22Rv1 (cell line): ENCODE measurements at regions not wholly inside any gene's neighbourhood (a gene's known extent, or its start where the extent isn't known, plus 50 kb on each side); places are given as distances from the start of the nearest gene placed in this dataset.

ENCODE experiments used
- H3K27ac ChIP-seq: fragments of 450-650 bp; 2 replicates; pipeline ENCODE4 v1.5.1; 2017
- ZFX ChIP-seq: fragments of 450-650 bp; IDR thresholded peaks from 2 replicates; pipeline ENCODE4 v1.6.1; 2017; ENCODE audit warnings: antibody characterized with exemption, borderline replicate concordance
- TF ChIP-seq, protein P1 (sequence below): fragments of 450-650 bp; IDR thresholded peaks from 2 replicates; pipeline ENCODE4 v1.5.1; 2017; ENCODE audit warnings: mild to moderate bottlenecking

DNA sequence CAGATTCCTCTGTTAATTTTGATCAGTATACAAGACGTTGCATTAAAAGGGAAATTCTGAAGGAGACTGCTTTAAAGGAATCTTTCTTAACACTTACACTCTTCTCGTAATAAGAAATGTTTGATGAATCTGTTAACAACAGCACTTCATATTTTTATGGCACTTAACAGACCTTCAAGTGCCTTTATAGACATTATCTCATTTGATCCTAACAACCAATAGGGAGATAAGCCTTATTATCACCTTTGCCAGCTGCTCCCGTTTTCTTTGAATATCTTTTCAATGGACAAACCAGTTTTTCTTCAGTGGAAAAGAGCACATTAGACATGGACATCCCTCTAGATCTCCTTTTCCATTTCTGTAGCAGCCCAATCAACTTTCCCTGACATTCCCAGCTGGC, 653.0 kb upstream of the FAM98A start:
- no peak overlapping the region for H3K27ac ChIP-seq
- TF ChIP-seq, protein P1, sequence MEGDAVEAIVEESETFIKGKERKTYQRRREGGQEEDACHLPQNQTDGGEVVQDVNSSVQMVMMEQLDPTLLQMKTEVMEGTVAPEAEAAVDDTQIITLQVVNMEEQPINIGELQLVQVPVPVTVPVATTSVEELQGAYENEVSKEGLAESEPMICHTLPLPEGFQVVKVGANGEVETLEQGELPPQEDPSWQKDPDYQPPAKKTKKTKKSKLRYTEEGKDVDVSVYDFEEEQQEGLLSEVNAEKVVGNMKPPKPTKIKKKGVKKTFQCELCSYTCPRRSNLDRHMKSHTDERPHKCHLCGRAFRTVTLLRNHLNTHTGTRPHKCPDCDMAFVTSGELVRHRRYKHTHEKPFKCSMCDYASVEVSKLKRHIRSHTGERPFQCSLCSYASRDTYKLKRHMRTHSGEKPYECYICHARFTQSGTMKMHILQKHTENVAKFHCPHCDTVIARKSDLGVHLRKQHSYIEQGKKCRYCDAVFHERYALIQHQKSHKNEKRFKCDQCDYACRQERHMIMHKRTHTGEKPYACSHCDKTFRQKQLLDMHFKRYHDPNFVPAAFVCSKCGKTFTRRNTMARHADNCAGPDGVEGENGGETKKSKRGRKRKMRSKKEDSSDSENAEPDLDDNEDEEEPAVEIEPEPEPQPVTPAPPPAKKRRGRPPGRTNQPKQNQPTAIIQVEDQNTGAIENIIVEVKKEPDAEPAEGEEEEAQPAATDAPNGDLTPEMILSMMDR, result no peak
- no peak for TF ChIP-seq ZFX

DNA sequence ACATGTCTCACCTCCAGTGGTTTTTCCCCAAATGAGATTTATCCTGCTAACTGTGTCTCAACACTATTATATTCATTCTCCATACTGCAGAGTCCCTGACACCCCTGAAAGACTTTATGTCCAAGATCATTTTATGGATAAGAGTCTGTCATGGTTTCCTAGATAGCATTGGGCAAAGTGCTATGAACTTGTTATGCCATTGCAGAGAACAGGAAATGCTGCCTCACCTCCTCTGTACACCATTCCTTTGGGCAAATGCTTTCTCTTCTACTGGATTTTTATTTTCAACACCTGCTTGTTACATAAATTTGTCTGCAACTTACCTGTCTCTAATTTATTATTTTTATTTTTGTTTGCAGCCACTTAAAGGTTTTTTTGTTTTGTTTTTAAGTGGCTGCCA, 652.5 kb upstream of the FAM98A start:
- TF ChIP-seq, protein P1, result no peak
- TF ChIP-seq ZFX, result no peak
- H3K27ac ChIP-seq, result no peak overlapping the region

DNA sequence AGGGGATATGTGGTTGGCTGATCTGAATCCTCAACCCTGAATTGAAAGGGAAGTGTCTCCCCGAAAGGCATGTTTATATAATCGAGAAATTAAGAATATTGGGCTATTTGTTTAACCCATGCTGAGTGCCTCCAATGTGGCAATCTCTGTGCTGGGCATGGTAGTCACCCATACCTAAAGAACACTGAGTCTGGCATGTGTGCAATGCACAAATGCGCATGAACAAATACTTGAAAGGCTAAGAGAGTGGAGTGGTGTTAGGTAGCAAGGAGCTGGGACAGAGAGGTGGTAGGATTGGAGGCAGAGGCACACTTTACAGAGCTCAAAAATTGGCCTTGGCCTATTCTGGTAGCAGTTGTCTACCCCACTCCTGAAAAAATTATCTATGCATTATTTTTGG, 645.1 kb upstream of the FAM98A start:
- no peak for TF ChIP-seq ZFX
- TF ChIP-seq, protein P1, result no peak
- no peak overlapping the region for H3K27ac ChIP-seq

DNA sequence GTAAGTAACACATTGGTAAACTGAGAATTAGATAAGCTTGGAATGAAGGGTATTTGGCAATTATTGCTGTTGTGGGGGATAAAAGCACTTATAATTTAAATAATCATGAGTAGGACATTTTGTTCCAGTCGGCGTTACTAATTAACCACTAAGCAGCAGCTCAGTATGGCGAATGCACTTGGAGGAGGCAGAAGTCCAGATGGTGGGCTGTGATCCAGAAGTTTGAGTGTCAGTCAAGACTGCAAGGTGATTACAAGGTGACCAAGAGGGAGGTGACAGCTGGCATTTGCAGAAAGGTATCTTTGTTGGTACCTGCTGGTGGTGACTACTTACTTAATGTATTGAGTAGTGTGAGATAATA, 643.6 kb upstream of the FAM98A start:
- no peak for TF ChIP-seq ZFX
- TF ChIP-seq, protein P1, result no peak
- H3K27ac ChIP-seq, result peak overlapping the region; percentile 79

DNA sequence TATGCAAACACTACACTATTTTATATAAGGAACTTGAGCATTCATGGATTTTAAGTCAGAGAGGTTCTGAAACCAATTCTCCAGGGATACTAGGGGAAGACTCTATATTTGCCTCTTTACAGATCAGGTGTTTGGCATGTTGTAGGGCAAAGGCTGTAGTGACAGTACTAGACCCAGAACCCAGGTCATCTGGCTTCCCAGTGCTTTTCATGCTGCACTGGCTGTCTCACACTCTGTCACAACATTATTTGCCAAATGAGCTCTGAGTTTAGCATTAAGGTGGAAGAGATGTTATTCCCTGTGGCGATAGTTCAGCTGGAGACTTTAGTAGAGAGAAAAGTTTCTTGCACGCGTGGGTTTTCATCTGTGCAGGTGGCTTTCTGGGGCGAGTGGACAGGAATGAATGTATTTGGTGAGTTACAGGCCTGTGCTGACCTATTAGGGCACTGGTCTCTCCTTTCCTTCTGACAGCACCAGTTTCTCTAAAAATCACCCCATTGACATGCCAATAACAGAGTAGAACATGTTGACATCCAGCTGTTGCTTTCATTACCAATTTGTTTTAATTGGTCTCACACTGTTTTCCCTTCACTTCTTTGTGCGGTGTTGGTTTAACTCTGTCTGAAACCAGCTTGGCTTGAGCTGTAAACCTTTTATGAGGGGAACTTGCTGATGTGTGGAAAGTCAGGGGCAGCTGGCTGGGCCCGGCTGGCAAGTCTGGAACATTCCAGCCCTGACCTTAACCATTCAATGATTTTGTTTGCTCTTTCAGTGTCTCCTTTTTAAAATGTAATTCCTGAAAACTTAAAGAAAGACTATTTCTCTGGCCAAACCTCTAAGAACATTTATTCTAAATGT, 643.0 kb upstream of the FAM98A start:
- peak overlapping the region; percentile 79 for H3K27ac ChIP-seq
- TF ChIP-seq, protein P1, result no peak
- TF ChIP-seq ZFX, result no peak

DNA sequence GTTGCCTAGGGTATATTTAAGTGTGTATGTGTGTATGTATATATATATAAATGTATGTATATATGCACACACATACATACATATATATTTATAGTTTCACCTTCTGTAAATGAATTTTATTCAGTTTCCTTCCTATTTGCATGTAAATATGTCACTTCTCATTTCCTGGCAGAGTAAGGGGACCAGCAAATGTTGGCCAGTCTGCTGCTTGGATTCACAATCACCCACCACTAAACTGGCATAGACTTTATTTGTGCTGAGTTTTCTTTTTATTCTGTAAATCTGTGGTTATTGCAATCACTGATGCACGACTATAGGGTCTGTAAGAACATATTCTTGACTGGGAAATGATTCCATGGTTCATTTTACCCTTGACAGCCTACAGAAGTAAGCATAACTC, 640.4 kb upstream of the FAM98A start:
- no peak overlapping the region for H3K27ac ChIP-seq
- no peak for TF ChIP-seq ZFX
- TF ChIP-seq, protein P1, result no peak

DNA sequence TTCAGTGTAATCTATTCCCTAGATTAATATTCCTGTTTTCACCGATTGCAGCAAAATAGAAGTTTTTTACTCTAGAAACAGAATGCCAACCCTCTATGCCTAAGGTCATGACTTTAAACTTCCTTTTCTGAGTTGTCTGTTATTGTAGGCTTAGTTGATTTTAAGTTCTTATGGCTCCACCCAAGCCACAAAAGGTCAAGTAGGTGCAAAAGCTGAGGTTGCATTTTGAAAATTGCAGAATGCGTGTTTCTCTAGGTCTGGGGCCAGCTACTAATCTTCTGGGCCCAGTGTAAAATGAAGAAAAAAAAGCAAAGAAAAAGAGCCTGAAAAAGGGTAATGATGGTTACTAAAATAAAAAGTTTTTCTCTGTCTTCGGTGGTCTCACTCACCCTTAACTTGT, 635.7 kb upstream of the FAM98A start:
- TF ChIP-seq, protein P1, result no peak
- TF ChIP-seq ZFX, result no peak
- H3K27ac ChIP-seq, result no peak overlapping the region
